GM18505 (cell line): ENCODE measurements at regions not wholly inside any gene's neighbourhood (a gene's known extent, or its start where the extent isn't known, plus 50 kb on each side); places are given as distances from the start of the nearest gene placed in this dataset.

Source experiments
- ATAC-seq: cut with Tn5 transposase; IDR thresholded peaks from one replicate; pipeline ENCODE4 v1.9.1; 2021; ENCODE audit not compliant: unreplicated experiment
- POLR2A ChIP-seq: IDR thresholded peaks from 4 replicates; pipeline ENCODE4 v1.6.1; 2011; ENCODE audit warnings: borderline replicate concordance; ENCODE audit not compliant: insufficient read depth, insufficient read length; ENCODE audit errors: extremely low read depth

GRCh38 chr5:160926428-160926827 is 74.4 kb upstream of the ATP10B start:
- no peak for ATAC-seq

GRCh38 chr5:160925281-160925680 is 73.3 kb upstream of the ATP10B start:
- ATAC-seq: no peak
- no peak for TF ChIP-seq POLR2A

More at GRCh38 chr5:160926428-160926827, 74.4 kb upstream of the ATP10B start:
- TF ChIP-seq POLR2A: no peak

GRCh38 chr5:160923936-160924710 is 72.1 kb upstream of the ATP10B start:
- TF ChIP-seq POLR2A: no peak
- ATAC-seq: no peak

- no peak for TF ChIP-seq POLR2A
- ATAC-seq: no peak
Measured at GRCh38 chr5:160923411-160923810, 71.4 kb upstream of the ATP10B start.

- TF ChIP-seq POLR2A: no peak
- ATAC-seq: no peak
Measured at GRCh38 chr5:160922311-160922710, 70.3 kb upstream of the ATP10B start.

- no peak for TF ChIP-seq POLR2A
- no peak for ATAC-seq
Measured at GRCh38 chr5:160921423-160922285, 69.6 kb upstream of the ATP10B start.

GRCh38 chr5:160919626-160920025 is 67.6 kb upstream of the ATP10B start:
- ATAC-seq: no peak

GRCh38 chr5:160918386-160918785 is 66.4 kb upstream of the ATP10B start:
- TF ChIP-seq POLR2A: no peak
- no peak for ATAC-seq

More at GRCh38 chr5:160919626-160920025, 67.6 kb upstream of the ATP10B start:
- TF ChIP-seq POLR2A: no peak

- ATAC-seq: no peak
- no peak for TF ChIP-seq POLR2A
Measured at GRCh38 chr5:160906090-160906489, 54.1 kb upstream of the ATP10B start.

- no peak for ATAC-seq
Measured at GRCh38 chr5:160905285-160905684, 53.3 kb upstream of the ATP10B start.

GRCh38 chr5:160904591-160904990 is 52.6 kb upstream of the ATP10B start:
- no peak for TF ChIP-seq POLR2A
- ATAC-seq: no peak

More at GRCh38 chr5:160905285-160905684, 53.3 kb upstream of the ATP10B start:
- no peak for TF ChIP-seq POLR2A

GRCh38 chr5:160903551-160903950 is 51.5 kb upstream of the ATP10B start:
- ATAC-seq: no peak
- TF ChIP-seq POLR2A: no peak

- ATAC-seq: no peak
- TF ChIP-seq POLR2A: no peak
Measured at GRCh38 chr5:160903076-160903475, 51.1 kb upstream of the ATP10B start.
